HepG2 (cell line): ENCODE measurements at regions not wholly inside any gene's neighbourhood (a gene's known extent, or its start where the extent isn't known, plus 50 kb on each side); places are given as distances from the start of the nearest gene placed in this dataset.

Source experiments
- CEBPZ ChIP-seq: IDR thresholded peaks from 2 replicates; pipeline ENCODE4 v1.6.1; 2012; ENCODE audit warnings: low read length, improper control_type of control experiment
- DR1 ChIP-seq: sonication (generic); formaldehyde crosslinking; IDR thresholded peaks from 2 replicates; pipeline ENCODE4 v1.8.0; 2021; ENCODE audit warnings: mild to moderate bottlenecking, missing genetic modification reagents, inconsistent platforms
- MAF1 ChIP-seq: sonication (generic); formaldehyde crosslinking; IDR thresholded peaks from 2 replicates; pipeline ENCODE4 v1.5.0; 2020; ENCODE audit warnings: missing genetic modification reagents, borderline replicate concordance
- SNAPC5 ChIP-seq: sonication (generic); formaldehyde crosslinking; IDR thresholded peaks from 2 replicates; pipeline ENCODE4 v1.8.1; 2023; ENCODE audit warnings: mild to moderate bottlenecking, missing genetic modification reagents, borderline replicate concordance
- TF ChIP-seq, protein P1 (sequence below), 2 experiments: sonication (generic) in 1 of 2; formaldehyde crosslinking in 1 of 2; IDR thresholded peaks; 2 replicates each; pipeline versions ENCODE4 v1.4.0 to v1.6.1; 2018 to 2020; ENCODE audit warnings: missing genetic modification reagents in 2 of 2, borderline replicate concordance in 1 of 2, low read depth in 1 of 2, mild to moderate bottlenecking in 1 of 2, missing biosample characterization in 1 of 2
- TF ChIP-seq, protein P2 (sequence below): IDR thresholded peaks from 2 replicates; pipeline ENCODE4 v1.6.1; 2016; ENCODE audit warnings: missing compliant biosample characterization, missing genetic modification reagents, borderline replicate concordance

DNA sequence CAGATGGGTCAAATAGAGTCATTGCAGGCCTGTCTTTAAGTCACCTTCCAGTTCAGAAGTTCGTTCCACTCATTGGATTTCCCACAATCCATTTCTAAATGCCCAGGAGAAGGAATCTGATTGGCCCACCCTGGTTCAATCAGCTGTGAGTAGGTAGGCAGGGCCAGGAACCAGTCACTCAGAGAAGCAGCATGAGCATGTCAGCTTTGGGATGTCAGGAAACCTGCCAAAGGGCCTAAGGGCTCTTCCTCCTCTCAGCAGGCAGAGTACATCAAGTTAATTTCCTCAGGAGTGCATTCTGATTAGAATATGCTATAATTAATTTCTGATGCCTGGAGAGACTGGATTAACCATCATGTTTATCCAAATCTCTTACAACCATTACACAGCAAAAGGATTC, 412.9 kb upstream of the CCNH start (continued):
- TF ChIP-seq SNAPC5 (CRISPR knock-in tag) = no peak
- TF ChIP-seq, protein P1, sequence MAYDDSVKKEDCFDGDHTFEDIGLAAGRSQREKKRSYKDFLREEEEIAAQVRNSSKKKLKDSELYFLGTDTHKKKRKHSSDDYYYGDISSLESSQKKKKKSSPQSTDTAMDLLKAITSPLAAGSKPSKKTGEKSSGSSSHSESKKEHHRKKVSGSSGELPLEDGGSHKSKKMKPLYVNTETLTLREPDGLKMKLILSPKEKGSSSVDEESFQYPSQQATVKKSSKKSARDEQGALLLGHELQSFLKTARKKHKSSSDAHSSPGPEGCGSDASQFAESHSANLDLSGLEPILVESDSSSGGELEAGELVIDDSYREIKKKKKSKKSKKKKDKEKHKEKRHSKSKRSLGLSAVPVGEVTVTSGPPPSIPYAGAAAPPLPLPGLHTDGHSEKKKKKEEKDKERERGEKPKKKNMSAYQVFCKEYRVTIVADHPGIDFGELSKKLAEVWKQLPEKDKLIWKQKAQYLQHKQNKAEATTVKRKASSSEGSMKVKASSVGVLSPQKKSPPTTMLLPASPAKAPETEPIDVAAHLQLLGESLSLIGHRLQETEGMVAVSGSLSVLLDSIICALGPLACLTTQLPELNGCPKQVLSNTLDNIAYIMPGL (CRISPR knock-in tag; IDR thresholded peaks at IDR 0.05; ENCODE audit: borderline replicate concordance in 1 of 2, low read depth in 1 of 2) = no peak
- no peak for TF ChIP-seq CEBPZ
- TF ChIP-seq MAF1 (CRISPR knock-in tag) = no peak
- TF ChIP-seq DR1 (CRISPR knock-in tag) = no peak
- TF ChIP-seq, protein P2, sequence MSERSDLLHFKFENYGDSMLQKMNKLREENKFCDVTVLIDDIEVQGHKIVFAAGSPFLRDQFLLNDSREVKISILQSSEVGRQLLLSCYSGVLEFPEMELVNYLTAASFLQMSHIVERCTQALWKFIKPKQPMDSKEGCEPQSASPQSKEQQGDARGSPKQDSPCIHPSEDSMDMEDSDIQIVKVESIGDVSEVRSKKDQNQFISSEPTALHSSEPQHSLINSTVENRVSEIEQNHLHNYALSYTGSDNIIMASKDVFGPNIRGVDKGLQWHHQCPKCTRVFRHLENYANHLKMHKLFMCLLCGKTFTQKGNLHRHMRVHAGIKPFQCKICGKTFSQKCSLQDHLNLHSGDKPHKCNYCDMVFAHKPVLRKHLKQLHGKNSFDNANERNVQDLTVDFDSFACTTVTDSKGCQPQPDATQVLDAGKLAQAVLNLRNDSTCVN (CRISPR knock-in tag) = no peak
